ENCODE measurements at regions not wholly inside any gene's neighbourhood (a gene's known extent, or its start where the extent isn't known, plus 50 kb on each side); places are given as distances from the start of the nearest gene placed in this dataset.

DNA sequence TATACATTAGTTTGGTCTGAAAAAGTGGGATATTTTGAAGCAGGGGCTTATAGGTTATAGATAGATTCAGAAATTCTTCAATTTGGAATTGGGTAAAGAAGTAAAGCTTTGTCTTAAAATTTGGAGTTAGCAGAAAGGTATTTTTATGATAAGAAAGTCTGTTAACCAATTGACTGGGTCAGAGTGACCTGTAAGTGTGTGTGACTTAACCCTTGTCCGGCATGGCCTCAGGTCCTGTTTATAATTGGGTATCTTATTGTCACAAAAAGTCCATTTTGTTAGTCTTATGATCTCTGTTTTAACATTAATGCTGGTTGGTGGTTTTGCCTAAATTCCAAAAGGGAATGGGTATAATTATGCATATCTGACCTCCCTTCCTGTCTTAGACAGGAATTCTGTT lies 444.2 kb upstream of the NAALADL2 start:
- no peaks in the 10 kb centered on the region for H3K27me3 ChIP-seq
- DNase-seq (ENCODE audit: low spot score) = no peak
- no peak overlapping the region for H2AFZ ChIP-seq (replicated peaks)
- Mint-ChIP-seq H3K27me3 (ENCODE audit: insufficient read depth, low read depth) (no peaks in the 10 kb centered on the region), H3K9me3 (peaks cover 1% of the 10 kb centered on the region), H3K4me3 (no peak overlapping the region), H3K36me3 (peaks cover 2% of the 10 kb centered on the region), H3K4me1 (peaks cover 12% of the 10 kb centered on the region), H3K27ac (no peak overlapping the region)
- no peak for TF ChIP-seq EZH2 (IDR thresholded peaks at IDR 0.05)
- TF ChIP-seq EZH2phosphoT487 (IDR thresholded peaks at IDR 0.05) = no peak
- H3K36me3 ChIP-seq = no peaks in the 10 kb centered on the region
- H3K79me2 ChIP-seq (ENCODE audit: low read depth) = no peaks in the 10 kb centered on the region
- no peak overlapping the region for H3K4me3 ChIP-seq
- no peaks in the 10 kb centered on the region for H3K9me3 ChIP-seq (ENCODE audit: low read depth)
- no peak overlapping the region for H3K4me2 ChIP-seq
- peaks cover 10% of the 10 kb centered on the region for H3F3A ChIP-seq (ENCODE audit: low read depth)
- no peak overlapping the region for H3K9ac ChIP-seq
- peaks cover 29% of the 10 kb centered on the region for H3K4me1 ChIP-seq
- H4K20me1 ChIP-seq (ENCODE audit: low read depth) = no peaks in the 10 kb centered on the region
- H3K27ac ChIP-seq = no peak overlapping the region

DNA sequence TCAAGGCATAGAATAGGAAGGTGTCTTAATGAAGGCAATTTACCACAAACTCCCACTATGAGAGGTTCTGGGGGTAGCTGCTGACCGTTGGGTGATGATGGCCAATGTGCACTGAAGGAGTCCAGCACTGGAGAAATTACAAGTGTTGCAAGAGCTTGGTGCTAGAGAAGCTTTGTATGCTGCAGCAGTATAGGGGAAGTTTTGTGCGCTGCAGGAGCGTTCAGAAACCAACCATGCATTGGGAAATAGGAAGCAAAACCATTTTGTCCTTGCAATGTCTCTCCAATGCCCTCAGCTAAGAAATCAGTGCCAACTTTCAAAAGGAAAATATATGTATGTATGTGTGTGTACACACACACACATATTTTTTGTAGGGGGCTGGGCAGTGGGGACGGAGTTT lies 441.6 kb upstream of the NAALADL2 start:
- Histone ChIP-seq H3K79me2 (ENCODE audit: low read depth) (no peaks in the 10 kb centered on the region), H3K36me3 (no peaks in the 10 kb centered on the region), H4K20me1 (ENCODE audit: low read depth) (no peaks in the 10 kb centered on the region), H2AFZ (replicated peaks) (no peak overlapping the region), H3K4me1 (peaks cover 25% of the 10 kb centered on the region), H3F3A (ENCODE audit: low read depth) (peaks cover 10% of the 10 kb centered on the region), H3K9ac (no peak overlapping the region), H3K4me2 (no peak overlapping the region), H3K4me3 (no peak overlapping the region), H3K9me3 (ENCODE audit: low read depth) (no peaks in the 10 kb centered on the region), H3K27me3 (no peaks in the 10 kb centered on the region), H3K27ac (no peak overlapping the region)
- Mint-ChIP-seq H3K4me1 (peaks cover 9% of the 10 kb centered on the region), H3K27me3 (ENCODE audit: insufficient read depth, low read depth) (no peaks in the 10 kb centered on the region), H3K9me3 (peaks cover under 1% of the 10 kb centered on the region), H3K27ac (no peak overlapping the region), H3K4me3 (no peak overlapping the region), H3K36me3 (peaks cover 2% of the 10 kb centered on the region)
- no peak for TF ChIP-seq EZH2 (IDR thresholded peaks at IDR 0.05)
- TF ChIP-seq, protein P1, sequence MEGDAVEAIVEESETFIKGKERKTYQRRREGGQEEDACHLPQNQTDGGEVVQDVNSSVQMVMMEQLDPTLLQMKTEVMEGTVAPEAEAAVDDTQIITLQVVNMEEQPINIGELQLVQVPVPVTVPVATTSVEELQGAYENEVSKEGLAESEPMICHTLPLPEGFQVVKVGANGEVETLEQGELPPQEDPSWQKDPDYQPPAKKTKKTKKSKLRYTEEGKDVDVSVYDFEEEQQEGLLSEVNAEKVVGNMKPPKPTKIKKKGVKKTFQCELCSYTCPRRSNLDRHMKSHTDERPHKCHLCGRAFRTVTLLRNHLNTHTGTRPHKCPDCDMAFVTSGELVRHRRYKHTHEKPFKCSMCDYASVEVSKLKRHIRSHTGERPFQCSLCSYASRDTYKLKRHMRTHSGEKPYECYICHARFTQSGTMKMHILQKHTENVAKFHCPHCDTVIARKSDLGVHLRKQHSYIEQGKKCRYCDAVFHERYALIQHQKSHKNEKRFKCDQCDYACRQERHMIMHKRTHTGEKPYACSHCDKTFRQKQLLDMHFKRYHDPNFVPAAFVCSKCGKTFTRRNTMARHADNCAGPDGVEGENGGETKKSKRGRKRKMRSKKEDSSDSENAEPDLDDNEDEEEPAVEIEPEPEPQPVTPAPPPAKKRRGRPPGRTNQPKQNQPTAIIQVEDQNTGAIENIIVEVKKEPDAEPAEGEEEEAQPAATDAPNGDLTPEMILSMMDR (IDR thresholded peaks at IDR 0.05) = no peak
- no peak for TF ChIP-seq EZH2phosphoT487 (IDR thresholded peaks at IDR 0.05)
- DNase-seq (ENCODE audit: low spot score) = no peak

DNA sequence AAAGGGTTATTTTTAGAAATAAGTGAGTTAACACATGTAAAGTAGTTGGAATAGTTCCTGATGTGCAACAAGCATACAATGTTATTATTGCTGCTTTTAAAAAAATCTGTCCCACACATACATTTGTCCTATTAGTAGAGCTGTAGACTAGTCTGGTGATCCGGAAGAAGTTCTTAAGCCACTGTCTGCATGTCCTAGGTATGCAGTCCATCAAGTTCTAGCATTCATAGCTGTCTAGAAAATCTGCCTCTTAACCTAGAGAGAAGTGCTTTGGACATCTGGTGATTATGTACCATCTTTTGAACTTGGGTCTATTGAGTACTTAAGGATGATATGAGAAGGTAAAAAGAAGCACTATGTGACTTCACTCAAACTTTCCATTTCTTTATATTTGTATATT lies 439.9 kb upstream of the NAALADL2 start:
- H3K9me3 Mint-ChIP-seq = no peaks in the 10 kb centered on the region
- H3K79me2 ChIP-seq (ENCODE audit: low read depth) = no peaks in the 10 kb centered on the region
- H3K4me1 Mint-ChIP-seq = no peaks in the 10 kb centered on the region
- H3K4me2 ChIP-seq = no peak overlapping the region
- no peak overlapping the region for H3K4me3 Mint-ChIP-seq
- no peaks in the 10 kb centered on the region for H3K9me3 ChIP-seq (ENCODE audit: low read depth)
- no peaks in the 10 kb centered on the region for H4K20me1 ChIP-seq (ENCODE audit: low read depth)
- no peak for DNase-seq (ENCODE audit: low spot score)
- H3K36me3 ChIP-seq = no peaks in the 10 kb centered on the region
- H3F3A ChIP-seq (ENCODE audit: low read depth) = no peaks in the 10 kb centered on the region
- no peak overlapping the region for H2AFZ ChIP-seq (replicated peaks)
- H3K27ac Mint-ChIP-seq = no peak overlapping the region
- no peaks in the 10 kb centered on the region for H3K27me3 Mint-ChIP-seq (ENCODE audit: insufficient read depth, low read depth)
- peaks cover 2% of the 10 kb centered on the region for H3K36me3 Mint-ChIP-seq
- TF ChIP-seq, protein P1 (IDR thresholded peaks at IDR 0.05) = no peak
- TF ChIP-seq EZH2phosphoT487 (IDR thresholded peaks at IDR 0.05) = no peak
- no peak for TF ChIP-seq EZH2 (IDR thresholded peaks at IDR 0.05)
- no peak overlapping the region for H3K9ac ChIP-seq
- no peak overlapping the region for H3K4me3 ChIP-seq
- no peaks in the 10 kb centered on the region for H3K27me3 ChIP-seq
- peaks cover 9% of the 10 kb centered on the region for H3K4me1 ChIP-seq
- no peak overlapping the region for H3K27ac ChIP-seq

DNA sequence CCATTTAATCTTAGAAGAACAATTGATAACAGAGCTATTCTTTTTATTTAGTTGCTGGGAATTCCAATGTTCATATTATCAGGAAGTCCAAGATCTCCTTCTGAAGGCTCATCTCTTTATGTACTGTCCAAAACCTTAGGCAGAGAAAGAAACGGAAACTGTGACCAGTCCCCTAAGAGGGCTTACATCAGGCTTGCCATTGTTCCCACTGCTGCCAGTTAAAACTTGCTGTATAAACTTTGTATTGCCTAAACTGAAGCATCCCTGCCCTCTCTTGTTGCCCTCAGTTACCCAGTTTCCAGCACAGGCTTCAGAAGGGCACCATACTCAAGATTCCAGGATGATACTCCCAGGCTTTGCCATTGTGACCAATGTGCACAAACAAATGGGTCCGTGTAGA lies 435.2 kb upstream of the NAALADL2 start:
- Histone ChIP-seq H4K20me1 (ENCODE audit: low read depth) (no peaks in the 10 kb centered on the region), H3F3A (ENCODE audit: low read depth) (no peaks in the 10 kb centered on the region), H3K27ac (no peak overlapping the region), H2AFZ (replicated peaks) (no peak overlapping the region), H3K79me2 (ENCODE audit: low read depth) (no peaks in the 10 kb centered on the region), H3K36me3 (no peaks in the 10 kb centered on the region), H3K9ac (no peak overlapping the region), H3K4me3 (no peak overlapping the region), H3K9me3 (ENCODE audit: low read depth) (no peaks in the 10 kb centered on the region), H3K4me1 (peaks cover 4% of the 10 kb centered on the region), H3K4me2 (no peak overlapping the region), H3K27me3 (no peaks in the 10 kb centered on the region)
- TF ChIP-seq EZH2 (IDR thresholded peaks at IDR 0.05) = no peak
- TF ChIP-seq, protein P1 (IDR thresholded peaks at IDR 0.05) = no peak
- no peak for TF ChIP-seq EZH2phosphoT487 (IDR thresholded peaks at IDR 0.05)
- Mint-ChIP-seq H3K27ac (no peak overlapping the region), H3K27me3 (ENCODE audit: insufficient read depth, low read depth) (no peaks in the 10 kb centered on the region), H3K4me3 (no peak overlapping the region), H3K36me3 (no peaks in the 10 kb centered on the region), H3K4me1 (no peaks in the 10 kb centered on the region), H3K9me3 (no peaks in the 10 kb centered on the region)
- DNase-seq (ENCODE audit: low spot score) = no peak
